Activated B cell treated with CpG ODN at 0.5 μM for 24 hours (primary cell): ENCODE measurements at regions not wholly inside any gene's neighbourhood (a gene's known extent, or its start where the extent isn't known, plus 50 kb on each side); places are given as distances from the start of the nearest gene placed in this dataset.

Experiments used
- ATAC-seq: fragments of 200-7000 bp; cut with Tn5 transposase; one replicate; pipeline ENCODE4 v1.10.0; 2021; ENCODE audit warnings: low read depth, mild to moderate bottlenecking, moderate library complexity
- CTCF ChIA-PET: fragments of 350-600 bp; sonication (Branson Sonifier 250); formaldehyde crosslinking; loops from one replicate; lab custom pipeline; 2021; ENCODE audit warnings: antibody characterized with exemption; lab: Charles Lee
- POLR2A ChIA-PET: fragments of 350-600 bp; sonication (Branson Sonifier 250); formaldehyde crosslinking; loops from one replicate; lab custom pipeline; 2021; ENCODE audit warnings: antibody characterized with exemption; lab: Charles Lee
- DNase-seq: peaks from one replicate; pipeline ENCODE4 v3.0.0; 2022
- H3K27ac Mint-ChIP-seq: one replicate; pipeline ENCODE4 v1.8.0; 2020; ENCODE audit warnings: mixed read lengths
- H3K27me3 Mint-ChIP-seq: one replicate; pipeline ENCODE4 v1.8.0; 2021; ENCODE audit warnings: mixed read lengths
- H3K36me3 Mint-ChIP-seq: one replicate; pipeline ENCODE4 v1.8.0; 2021; ENCODE audit warnings: low read depth, mixed read lengths
- H3K4me1 Mint-ChIP-seq: one replicate; pipeline ENCODE4 v1.8.0; 2021; ENCODE audit warnings: mixed read lengths
- H3K4me3 Mint-ChIP-seq: one replicate; pipeline ENCODE4 v1.8.0; 2020; ENCODE audit warnings: mild to moderate bottlenecking, mixed read lengths
- H3K9me3 Mint-ChIP-seq: one replicate; pipeline ENCODE4 v1.8.0; 2020; ENCODE audit warnings: mixed read lengths
- intact Hi-C: fragments of 100-400 bp; cut with micrococcal nuclease; formaldehyde crosslinking; loops from one replicate; pipeline ENCODE4 v1.15.1; 2024
- TF ChIP-seq, protein P1 (sequence below): fragments of 200-600 bp; IDR thresholded peaks from one replicate; pipeline ENCODE4 v1.8.0; 2022; ENCODE audit warnings: antibody characterized with exemption, mild to moderate bottlenecking

DNA sequence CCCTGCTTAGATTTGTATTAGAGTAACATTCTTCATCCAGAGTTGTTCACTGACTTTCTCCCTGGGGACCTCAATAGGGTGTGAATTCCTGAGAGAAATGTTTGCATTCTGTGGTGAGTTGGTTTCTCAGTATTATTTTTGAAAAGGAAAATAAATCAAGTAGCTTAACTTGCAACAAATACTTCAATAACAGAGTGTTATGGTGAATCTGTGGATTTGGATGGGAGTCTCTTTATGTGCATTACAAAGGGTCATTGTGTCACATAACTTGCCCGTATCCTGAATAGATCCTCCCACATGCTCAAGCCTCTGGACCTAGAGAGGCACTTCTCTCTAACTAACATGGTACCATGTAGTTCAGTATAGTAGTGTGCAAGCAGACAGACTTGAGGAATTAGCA is 68.4 kb upstream of the IPO9 start:
- ATAC-seq (no peak), DNase-seq (no peak)
- CTCF ChIA-PET = no interaction called here
- H3K4me1 Mint-ChIP-seq = peaks cover 28% of the 10 kb centered on the region
- TF ChIP-seq, protein P1, sequence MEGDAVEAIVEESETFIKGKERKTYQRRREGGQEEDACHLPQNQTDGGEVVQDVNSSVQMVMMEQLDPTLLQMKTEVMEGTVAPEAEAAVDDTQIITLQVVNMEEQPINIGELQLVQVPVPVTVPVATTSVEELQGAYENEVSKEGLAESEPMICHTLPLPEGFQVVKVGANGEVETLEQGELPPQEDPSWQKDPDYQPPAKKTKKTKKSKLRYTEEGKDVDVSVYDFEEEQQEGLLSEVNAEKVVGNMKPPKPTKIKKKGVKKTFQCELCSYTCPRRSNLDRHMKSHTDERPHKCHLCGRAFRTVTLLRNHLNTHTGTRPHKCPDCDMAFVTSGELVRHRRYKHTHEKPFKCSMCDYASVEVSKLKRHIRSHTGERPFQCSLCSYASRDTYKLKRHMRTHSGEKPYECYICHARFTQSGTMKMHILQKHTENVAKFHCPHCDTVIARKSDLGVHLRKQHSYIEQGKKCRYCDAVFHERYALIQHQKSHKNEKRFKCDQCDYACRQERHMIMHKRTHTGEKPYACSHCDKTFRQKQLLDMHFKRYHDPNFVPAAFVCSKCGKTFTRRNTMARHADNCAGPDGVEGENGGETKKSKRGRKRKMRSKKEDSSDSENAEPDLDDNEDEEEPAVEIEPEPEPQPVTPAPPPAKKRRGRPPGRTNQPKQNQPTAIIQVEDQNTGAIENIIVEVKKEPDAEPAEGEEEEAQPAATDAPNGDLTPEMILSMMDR = no peak
- H3K27me3 Mint-ChIP-seq = peaks cover 10% of the 10 kb centered on the region
- no peak overlapping the region for H3K27ac Mint-ChIP-seq
- no peak overlapping the region for H3K4me3 Mint-ChIP-seq
- POLR2A ChIA-PET = no interaction called here
- intact Hi-C loops = no loop called here
- no peaks in the 10 kb centered on the region for H3K36me3 Mint-ChIP-seq
- no peaks in the 10 kb centered on the region for H3K9me3 Mint-ChIP-seq

DNA sequence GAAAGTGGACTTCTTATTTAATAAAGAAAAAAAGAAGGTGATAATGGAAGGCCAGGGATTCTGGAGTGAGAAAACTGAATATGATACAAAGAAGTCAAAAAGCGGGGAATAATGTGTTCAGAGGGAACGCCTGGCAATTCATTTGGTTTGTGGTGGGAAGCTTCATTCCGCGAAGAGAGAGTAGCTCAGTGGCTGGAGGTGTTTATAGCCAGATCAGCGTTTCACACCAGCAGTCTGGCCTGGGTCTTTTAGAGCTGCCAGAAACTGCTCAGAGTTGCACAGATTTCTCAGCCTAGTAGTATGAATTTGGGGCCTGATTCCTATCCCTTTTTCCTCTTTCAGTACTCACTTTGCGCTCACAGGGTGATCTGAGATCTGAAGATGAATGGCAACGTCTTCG is 67.8 kb upstream of the IPO9 start:
- POLR2A ChIA-PET = no interaction called here
- no peak overlapping the region for H3K27ac Mint-ChIP-seq
- ATAC-seq = no peak
- H3K9me3 Mint-ChIP-seq = no peaks in the 10 kb centered on the region
- no peaks in the 10 kb centered on the region for H3K36me3 Mint-ChIP-seq
- no peak overlapping the region for H3K4me3 Mint-ChIP-seq
- peaks cover 28% of the 10 kb centered on the region for H3K4me1 Mint-ChIP-seq
- intact Hi-C loops = no loop called here
- DNase-seq = no peak
- peaks cover 10% of the 10 kb centered on the region for H3K27me3 Mint-ChIP-seq
- TF ChIP-seq, protein P1 = no peak
- CTCF ChIA-PET = no interaction called here

DNA sequence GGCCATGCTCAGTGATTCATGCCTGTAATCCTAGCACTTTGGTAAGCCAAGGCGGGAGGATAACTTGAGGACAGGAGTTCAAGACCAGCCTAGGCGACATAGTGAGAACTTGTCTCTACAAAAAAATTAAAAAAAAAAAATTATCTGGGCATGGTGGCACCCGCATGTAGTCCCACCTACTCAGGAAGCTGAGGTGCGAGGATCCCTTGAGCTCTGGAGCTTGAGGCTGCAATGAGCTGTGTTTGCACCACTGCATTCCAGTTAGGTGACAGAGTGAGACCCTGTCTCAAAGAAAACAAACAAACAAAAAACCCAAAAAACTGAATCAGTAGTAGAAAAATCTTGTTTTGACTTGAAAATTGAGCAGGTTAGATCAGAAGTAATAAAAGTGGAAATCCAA is 67.1 kb upstream of the IPO9 start:
- TF ChIP-seq, protein P1 = no peak
- no peak overlapping the region for H3K4me3 Mint-ChIP-seq
- intact Hi-C loops = no loop called here
- H3K9me3 Mint-ChIP-seq = no peaks in the 10 kb centered on the region
- ChIA-PET POLR2A (no interaction called here), CTCF (no interaction called here)
- ATAC-seq (no peak), DNase-seq (no peak)
- H3K27ac Mint-ChIP-seq = no peak overlapping the region
- no peaks in the 10 kb centered on the region for H3K36me3 Mint-ChIP-seq
- peaks cover 4% of the 10 kb centered on the region for H3K27me3 Mint-ChIP-seq
- peaks cover 22% of the 10 kb centered on the region for H3K4me1 Mint-ChIP-seq

DNA sequence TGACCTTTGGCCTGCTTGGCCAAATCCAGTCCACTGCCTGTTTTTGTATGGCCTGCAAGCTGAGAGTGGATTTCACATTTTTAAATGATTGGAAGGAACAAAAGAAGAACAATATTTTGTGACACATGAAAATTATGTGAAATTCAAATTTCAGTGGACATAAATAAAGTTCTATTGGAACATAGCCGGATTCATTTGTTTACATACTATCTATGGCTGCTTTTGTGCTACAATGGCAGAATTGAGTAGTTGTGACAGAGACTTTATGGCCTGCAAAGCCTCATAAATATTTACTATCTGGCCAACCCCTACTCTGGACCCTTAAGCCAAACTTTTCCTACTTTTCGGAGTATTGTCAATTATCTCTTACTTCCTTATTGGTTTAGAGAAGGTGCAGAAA is 66.6 kb upstream of the IPO9 start:
- Mint-ChIP-seq H3K36me3 (no peaks in the 10 kb centered on the region), H3K4me3 (no peak overlapping the region), H3K27me3 (peaks cover 4% of the 10 kb centered on the region), H3K4me1 (peaks cover 17% of the 10 kb centered on the region), H3K27ac (no peak overlapping the region), H3K9me3 (no peaks in the 10 kb centered on the region)
- intact Hi-C loops = no loop called here
- TF ChIP-seq, protein P1 = no peak
- POLR2A ChIA-PET = no interaction called here
- DNase-seq (no peak), ATAC-seq (no peak)
- CTCF ChIA-PET = no interaction called here

DNA sequence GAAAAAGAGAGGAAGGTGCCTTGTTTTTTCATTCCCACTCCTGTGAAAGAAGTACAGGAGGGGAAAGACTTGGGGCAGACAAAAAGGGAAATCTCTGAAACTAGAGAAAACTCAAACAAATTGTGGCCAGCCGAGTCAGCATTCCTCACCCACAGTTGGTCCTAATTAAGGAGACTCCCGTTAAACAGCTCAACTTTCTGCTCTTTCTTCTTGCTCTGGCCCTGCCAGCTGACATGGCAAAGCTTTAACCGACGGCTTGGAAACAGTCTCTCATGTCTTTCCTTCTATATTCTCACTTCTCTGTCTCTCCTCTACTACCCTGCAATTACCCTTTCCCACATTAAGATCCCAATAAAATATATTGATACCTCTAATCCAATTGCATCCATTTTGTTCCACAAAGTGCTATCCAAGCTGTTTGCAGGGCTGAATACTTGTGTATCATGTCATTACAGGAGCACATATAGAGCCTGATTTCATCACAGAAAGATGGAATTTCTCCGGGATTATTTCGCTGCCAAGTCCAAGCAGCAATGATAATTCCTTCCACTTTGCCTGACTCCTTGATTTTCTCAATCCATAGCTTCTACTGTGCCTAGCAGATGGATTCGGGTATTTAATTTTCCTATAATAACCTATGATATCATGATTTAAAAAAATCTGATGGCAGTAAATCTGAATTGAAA is 65.4 kb upstream of the IPO9 start:
- POLR2A ChIA-PET = no interaction called here
- Mint-ChIP-seq H3K27me3 (peaks cover 8% of the 10 kb centered on the region), H3K4me3 (no peak overlapping the region), H3K27ac (no peak overlapping the region), H3K4me1 (peaks cover 5% of the 10 kb centered on the region), H3K36me3 (no peaks in the 10 kb centered on the region), H3K9me3 (no peaks in the 10 kb centered on the region)
- intact Hi-C loops = no loop called here
- TF ChIP-seq, protein P1 = no peak
- no peak for DNase-seq
- CTCF ChIA-PET = interaction anchor here (1.0 kb wide), 1 partner anchor 54 kb away, joined by 3 read pairs; no protein-coding TSS in a partner anchor
- ATAC-seq = no peak
